ENCODE measurements at regions not wholly inside any gene's neighbourhood (a gene's known extent, or its start where the extent isn't known, plus 50 kb on each side); places are given as distances from the start of the nearest gene placed in this dataset.

DNA sequence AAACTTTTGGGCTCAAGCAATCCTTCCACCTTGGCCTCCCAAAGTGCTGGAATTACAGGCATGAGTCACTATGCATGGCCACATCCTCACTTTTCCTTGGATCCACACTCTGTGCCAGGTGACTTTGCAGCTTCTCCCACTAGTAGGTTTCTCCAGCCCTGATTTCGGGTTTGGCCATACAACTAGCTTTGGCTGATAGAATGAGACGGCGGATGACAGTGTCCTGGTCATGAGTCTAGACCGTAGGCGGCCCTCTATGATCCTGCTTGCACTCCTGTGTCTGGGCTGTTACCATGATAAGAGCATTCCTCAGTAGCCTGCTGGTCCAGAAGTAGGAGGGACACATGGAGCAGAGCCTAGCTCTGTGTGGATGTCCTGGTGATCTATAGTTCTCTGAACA is 112.5 kb upstream of the KL start:
- Histone ChIP-seq H3K4me3 (no peak overlapping the region), H3K36me3 (no peaks in the 10 kb centered on the region), H3K9me3 (ENCODE audit: low read depth) (no peaks in the 10 kb centered on the region), H3K4me1 (ENCODE audit: low read depth) (no peaks in the 10 kb centered on the region), H3K27ac (no peak overlapping the region), H3K27me3 (no peaks in the 10 kb centered on the region)
- no peak for DNase-seq (ENCODE audit: low read depth in 1 of 2, low spot score in 1 of 2)
- TF ChIP-seq, protein P1, sequence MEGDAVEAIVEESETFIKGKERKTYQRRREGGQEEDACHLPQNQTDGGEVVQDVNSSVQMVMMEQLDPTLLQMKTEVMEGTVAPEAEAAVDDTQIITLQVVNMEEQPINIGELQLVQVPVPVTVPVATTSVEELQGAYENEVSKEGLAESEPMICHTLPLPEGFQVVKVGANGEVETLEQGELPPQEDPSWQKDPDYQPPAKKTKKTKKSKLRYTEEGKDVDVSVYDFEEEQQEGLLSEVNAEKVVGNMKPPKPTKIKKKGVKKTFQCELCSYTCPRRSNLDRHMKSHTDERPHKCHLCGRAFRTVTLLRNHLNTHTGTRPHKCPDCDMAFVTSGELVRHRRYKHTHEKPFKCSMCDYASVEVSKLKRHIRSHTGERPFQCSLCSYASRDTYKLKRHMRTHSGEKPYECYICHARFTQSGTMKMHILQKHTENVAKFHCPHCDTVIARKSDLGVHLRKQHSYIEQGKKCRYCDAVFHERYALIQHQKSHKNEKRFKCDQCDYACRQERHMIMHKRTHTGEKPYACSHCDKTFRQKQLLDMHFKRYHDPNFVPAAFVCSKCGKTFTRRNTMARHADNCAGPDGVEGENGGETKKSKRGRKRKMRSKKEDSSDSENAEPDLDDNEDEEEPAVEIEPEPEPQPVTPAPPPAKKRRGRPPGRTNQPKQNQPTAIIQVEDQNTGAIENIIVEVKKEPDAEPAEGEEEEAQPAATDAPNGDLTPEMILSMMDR (IDR thresholded peaks at IDR 0.05; ENCODE audit: low read depth, low read length): no peak

DNA sequence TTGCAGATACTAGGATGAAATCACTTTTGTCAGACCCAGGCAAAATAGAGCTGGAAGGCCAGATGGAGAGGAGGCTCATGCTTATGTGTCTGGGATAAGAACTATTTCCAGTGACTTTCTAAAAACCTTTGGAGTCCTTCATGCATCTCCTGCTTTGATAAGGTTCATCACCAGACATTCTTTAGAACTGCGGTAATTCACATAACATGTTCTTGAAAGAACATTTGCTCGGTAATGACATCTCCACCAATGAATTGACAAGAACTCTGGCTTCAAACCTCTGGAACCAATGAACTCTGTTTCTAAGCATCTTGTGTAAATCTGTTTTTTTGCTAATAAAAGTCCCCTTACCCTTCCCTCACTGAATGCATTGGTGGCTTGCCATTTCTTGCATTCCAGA is 112.0 kb upstream of the KL start:
- Histone ChIP-seq H3K9me3 (ENCODE audit: low read depth) (no peaks in the 10 kb centered on the region), H3K27ac (no peak overlapping the region), H3K36me3 (no peaks in the 10 kb centered on the region), H3K27me3 (no peaks in the 10 kb centered on the region), H3K4me1 (ENCODE audit: low read depth) (no peaks in the 10 kb centered on the region), H3K4me3 (no peak overlapping the region)
- TF ChIP-seq, protein P1 (IDR thresholded peaks at IDR 0.05; ENCODE audit: low read depth, low read length): no peak
- DNase-seq (ENCODE audit: low read depth in 1 of 2, low spot score in 1 of 2): no peak

DNA sequence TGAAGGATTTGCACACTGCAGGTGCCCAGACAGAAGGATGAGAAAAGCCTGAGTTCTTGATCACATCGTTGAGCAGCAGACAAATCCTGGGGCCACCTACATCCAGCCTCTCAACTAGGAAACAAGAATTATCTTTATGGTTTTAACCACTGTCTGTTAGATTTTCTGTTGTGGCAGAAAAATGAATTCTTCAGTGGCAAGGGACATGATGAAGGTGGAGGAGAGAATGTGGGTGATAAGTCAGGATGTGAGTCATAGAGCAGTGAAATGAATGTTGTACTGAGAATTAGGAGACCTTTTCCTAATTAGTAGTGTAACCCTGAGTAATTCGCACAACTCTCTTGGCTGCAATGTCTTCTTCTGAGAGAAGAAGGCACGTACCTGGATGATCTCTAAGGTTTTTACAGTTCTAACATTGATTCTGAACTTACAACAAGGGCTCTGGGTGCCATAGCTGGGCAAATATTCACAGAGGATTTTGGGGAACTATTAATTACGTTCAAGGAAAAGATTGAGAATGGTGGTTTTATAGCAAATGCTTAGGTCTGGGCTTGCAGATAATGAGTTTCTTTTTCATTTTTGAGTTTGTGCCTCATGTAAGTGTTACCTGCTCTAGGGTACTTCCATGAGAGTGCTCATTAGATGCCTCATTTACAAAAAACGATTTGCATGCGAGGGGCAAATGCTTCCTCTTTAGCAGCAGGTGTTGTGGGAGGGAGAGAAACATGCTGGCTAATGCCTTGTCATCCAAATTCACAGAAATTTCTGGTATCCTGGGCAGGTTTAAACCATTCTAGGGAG is 111.0 kb upstream of the KL start:
- no peaks in the 10 kb centered on the region for H3K9me3 ChIP-seq (ENCODE audit: low read depth)
- DNase-seq (ENCODE audit: low read depth in 1 of 2, low spot score in 1 of 2): no peak
- H3K4me1 ChIP-seq (ENCODE audit: low read depth): no peaks in the 10 kb centered on the region
- H3K36me3 ChIP-seq: no peaks in the 10 kb centered on the region
- no peaks in the 10 kb centered on the region for H3K27me3 ChIP-seq
- TF ChIP-seq, protein P1 (IDR thresholded peaks at IDR 0.05; ENCODE audit: low read depth, low read length): no peak
- H3K4me3 ChIP-seq: no peak overlapping the region
- no peak overlapping the region for H3K27ac ChIP-seq

DNA sequence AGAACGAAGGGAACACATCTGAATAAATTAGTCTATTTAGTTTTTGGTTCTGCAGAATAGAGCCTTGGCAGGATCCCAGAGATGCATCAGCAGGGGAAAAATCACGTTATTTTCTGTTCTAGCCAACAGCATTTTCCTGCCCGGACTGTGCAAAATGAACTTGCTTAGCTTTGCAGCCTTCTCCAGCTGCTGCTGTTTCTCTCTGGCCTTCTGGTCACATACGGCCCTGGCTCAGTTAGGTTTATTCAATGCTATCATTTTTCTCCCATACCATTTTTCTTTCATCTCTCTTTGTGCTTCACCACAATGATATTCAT is 110.4 kb upstream of the KL start:
- no peak for DNase-seq (ENCODE audit: low read depth in 1 of 2, low spot score in 1 of 2)
- H3K9me3 ChIP-seq (ENCODE audit: low read depth): no peaks in the 10 kb centered on the region
- no peaks in the 10 kb centered on the region for H3K27me3 ChIP-seq
- no peak overlapping the region for H3K4me3 ChIP-seq
- no peaks in the 10 kb centered on the region for H3K4me1 ChIP-seq (ENCODE audit: low read depth)
- TF ChIP-seq, protein P1 (IDR thresholded peaks at IDR 0.05; ENCODE audit: low read depth, low read length): no peak
- H3K36me3 ChIP-seq: no peaks in the 10 kb centered on the region
- H3K27ac ChIP-seq: no peak overlapping the region

DNA sequence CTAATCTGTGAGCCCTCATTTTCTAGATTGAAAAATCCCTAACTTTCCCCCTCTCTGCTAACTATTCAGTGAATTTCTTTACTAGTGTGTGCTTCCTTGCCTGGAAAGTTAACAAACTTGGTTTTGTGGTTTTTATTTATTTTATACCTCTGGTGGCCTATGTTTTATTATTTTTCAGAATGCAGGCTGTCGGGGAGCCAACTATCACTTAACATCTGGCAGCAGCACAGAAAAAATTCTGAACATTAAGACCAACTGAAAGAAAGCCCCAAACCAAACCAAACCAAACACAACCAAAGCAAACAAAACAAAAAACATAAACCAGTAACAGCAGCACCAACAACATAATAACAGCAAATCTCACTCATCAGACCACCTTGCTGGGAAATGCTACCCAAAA is 109.0 kb upstream of the KL start:
- Histone ChIP-seq H3K36me3 (no peaks in the 10 kb centered on the region), H3K27ac (no peak overlapping the region), H3K4me3 (no peak overlapping the region), H3K27me3 (no peaks in the 10 kb centered on the region), H3K9me3 (ENCODE audit: low read depth) (no peaks in the 10 kb centered on the region), H3K4me1 (ENCODE audit: low read depth) (no peaks in the 10 kb centered on the region)
- DNase-seq (ENCODE audit: low read depth in 1 of 2, low spot score in 1 of 2): no peak
- TF ChIP-seq, protein P1 (IDR thresholded peaks at IDR 0.05; ENCODE audit: low read depth, low read length): no peak

Data from cardiac muscle cell (in vitro differentiated cells and primary cell).